ENCODE measurements at regions not wholly inside any gene's neighbourhood (a gene's known extent, or its start where the extent isn't known, plus 50 kb on each side); places are given as distances from the start of the nearest gene placed in this dataset.

GRCh38 chr5:111901296-111901695 is 144.3 kb upstream of the NREP start:
- dilution Hi-C loops (cut with MboI; ENCODE audit: extremely low pct_ligation_motif_present, low sequenced_read_pairs) = no loop called here
- DNase-seq (ENCODE audit: low read depth, low spot score) = no peak
- Histone ChIP-seq H3K79me2 (ENCODE audit: control insufficient read depth, insufficient read depth, low read length) (no peaks in the 10 kb centered on the region), H3K27ac (ENCODE audit: insufficient read depth, low read depth, low read length) (no peak overlapping the region), H3K9me1 (replicated peaks; ENCODE audit: control insufficient read depth, extremely low read depth, insufficient read depth, low read length) (no peaks in the 10 kb centered on the region), H3K4me1 (ENCODE audit: control insufficient read depth, extremely low read depth, insufficient read depth, low read length) (no peaks in the 10 kb centered on the region), H3K9me3 (replicated peaks; ENCODE audit: control insufficient read depth, insufficient read depth, low read length) (no peaks in the 10 kb centered on the region), H3K9ac (replicated peaks; ENCODE audit: extremely low read depth, insufficient read depth, low read length) (no peak overlapping the region), H4K20me1 (replicated peaks; ENCODE audit: control insufficient read depth, extremely low read depth, insufficient read depth, low read length) (no peaks in the 10 kb centered on the region), H2AFZ (ENCODE audit: low read depth, low read length) (no peak overlapping the region), H3K4me2 (ENCODE audit: insufficient read depth, low read length) (no peak overlapping the region), H3K36me3 (ENCODE audit: control insufficient read depth in 2 of 2, extremely low read depth in 1 of 2, insufficient read depth in 2 of 2, low read length in 2 of 2) (no peaks in the 10 kb centered on the region), H3K27me3 (ENCODE audit: control insufficient read depth in 2 of 2, insufficient read depth in 2 of 2, low read length in 2 of 2) (no peaks in the 10 kb centered on the region), H3K4me3 (replicated peaks in 1 of 3; ENCODE audit: insufficient read depth in 1 of 3, low read depth in 1 of 3, low read length in 3 of 3) (no peak overlapping the region)
- intact Hi-C loops (cut with micrococcal nuclease) = no loop called here
- POLR2A ChIA-PET = no interaction called here
- no TSS peak for BruUV-seq (replicated peaks)
- no peak for TF ChIP-seq CTCF (IDR thresholded peaks at IDR 0.05; ENCODE audit: extremely low read depth in 1 of 2, insufficient read depth in 1 of 2, low read depth in 1 of 2, low read length in 2 of 2)
- TF ChIP-seq JUN (IDR thresholded peaks at IDR 0.05; ENCODE audit: borderline replicate concordance, insufficient read depth, insufficient read length, low read depth) = no peak
- no peak for TF ChIP-seq POLR2A (IDR thresholded peaks at IDR 0.05; ENCODE audit: low read depth, low read length)
- no peak for TF ChIP-seq MAX (IDR thresholded peaks at IDR 0.05; ENCODE audit: insufficient read depth, insufficient read length)
- TF ChIP-seq MYC (IDR thresholded peaks at IDR 0.05; ENCODE audit: low read depth, low read length) = no peak
- no peak for TF ChIP-seq POLR2AphosphoS5 (IDR thresholded peaks at IDR 0.05; ENCODE audit: insufficient read depth, low read depth, low read length)
- no peak for TF ChIP-seq EZH2 (IDR thresholded peaks at IDR 0.05; ENCODE audit: borderline replicate concordance, low read depth, low read length, severe bottlenecking)
- no peak for TF ChIP-seq FOS (IDR thresholded peaks at IDR 0.05; ENCODE audit: borderline replicate concordance, insufficient read depth, low read length)
- no peak for TF ChIP-seq GATA2 (IDR thresholded peaks at IDR 0.05; ENCODE audit: insufficient read depth, insufficient read length, low read depth, low read length)
- CTCF ChIA-PET = no interaction called here
- no peak for FAIRE-seq
